GM23248 (cell line): ENCODE measurements at regions not wholly inside any gene's neighbourhood (a gene's known extent, or its start where the extent isn't known, plus 50 kb on each side); places are given as distances from the start of the nearest gene placed in this dataset.

ENCODE experiments used
- EZH2 ChIP-seq: fragments of 200-600 bp; sonication (generic); IDR thresholded peaks from 2 replicates; pipeline ENCODE4 v1.6.1; 2018; ENCODE audit warnings: antibody characterized with exemption, mild to moderate bottlenecking; ENCODE audit not compliant: insufficient read depth, poor library complexity, severe bottlenecking
- EZH2phosphoT487 ChIP-seq: fragments of 200-600 bp; sonication (generic); IDR thresholded peaks from 2 replicates; pipeline ENCODE4 v1.6.1; 2018; ENCODE audit warnings: antibody characterized with exemption, moderate library complexity, mild to moderate bottlenecking, low read depth; ENCODE audit not compliant: insufficient read depth

DNA sequence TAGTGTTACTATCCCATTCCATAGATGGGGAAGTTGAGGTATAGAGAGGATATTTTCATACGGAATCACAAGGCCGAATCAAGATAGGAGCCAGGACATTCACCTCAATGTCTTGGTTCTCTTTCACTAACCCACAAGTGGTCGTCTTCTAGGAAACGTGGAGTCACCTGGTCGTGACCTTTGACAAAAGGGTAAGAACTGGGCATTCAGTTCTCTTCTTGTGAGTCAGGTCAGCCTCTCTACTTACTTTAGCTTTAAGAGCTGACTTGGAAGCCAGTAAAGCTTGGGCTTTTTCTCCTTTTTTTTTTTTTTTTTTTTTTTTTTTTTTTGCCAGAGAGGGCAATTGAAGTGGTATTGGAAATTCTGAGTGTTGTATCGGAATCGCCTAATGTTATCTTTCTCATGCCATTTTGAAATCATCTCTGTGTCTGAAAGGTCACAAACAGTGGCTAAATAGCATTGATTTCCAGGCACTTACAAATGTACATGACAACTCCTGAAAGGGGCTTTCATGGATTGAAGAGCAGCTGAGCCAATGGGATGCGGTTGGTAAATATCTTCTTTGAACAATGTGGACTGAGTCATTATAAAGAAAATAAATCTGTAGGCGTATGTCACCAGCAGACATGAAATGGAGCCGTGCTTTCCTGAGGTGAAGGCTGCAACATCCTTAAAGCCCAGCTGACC lies 356.9 kb downstream of the KIF16B start:
- TF ChIP-seq EZH2 (no peak), EZH2phosphoT487 (no peak)
